Neural cell (in vitro differentiated cells): ENCODE measurements at regions not wholly inside any gene's neighbourhood (a gene's known extent, or its start where the extent isn't known, plus 50 kb on each side); places are given as distances from the start of the nearest gene placed in this dataset.

Experiments
- CTCF ChIP-seq: fragments of 450-650 bp; IDR thresholded peaks from 2 replicates; pipeline ENCODE4 v1.5.1; 2014; ENCODE audit warnings: antibody characterized with exemption, mild to moderate bottlenecking, moderate library complexity; ENCODE audit not compliant: poor library complexity, severe bottlenecking
- EZH2 ChIP-seq: fragments of 200-600, 300-800 bp; shearing (Covaris generic), sonication (generic); IDR thresholded peaks from 2 replicates; pipeline ENCODE4 v1.6.1; 2014; ENCODE audit warnings: antibody characterized with exemption, low read length, borderline replicate concordance, mild to moderate bottlenecking; ENCODE audit not compliant: insufficient read depth, poor library complexity, severe bottlenecking
- POLR2AphosphoS5 ChIP-seq: IDR thresholded peaks from 2 replicates; pipeline ENCODE4 v1.6.1; 2012
- RAD21 ChIP-seq: fragments of 450-650 bp; conservative IDR thresholded peaks from 2 replicates; pipeline ENCODE4 v1.6.1; 2014; ENCODE audit warnings: antibody characterized with exemption, mild to moderate bottlenecking, moderate library complexity
- TAF1 ChIP-seq: IDR thresholded peaks from 2 replicates; pipeline ENCODE4 v1.6.1; 2012; ENCODE audit warnings: low read depth
- TF ChIP-seq, protein P1 (sequence below): IDR thresholded peaks from 2 replicates; pipeline ENCODE4 v1.6.1; 2012; ENCODE audit warnings: borderline replicate concordance

- no peak for TF ChIP-seq CTCF
- TF ChIP-seq, protein P1, sequence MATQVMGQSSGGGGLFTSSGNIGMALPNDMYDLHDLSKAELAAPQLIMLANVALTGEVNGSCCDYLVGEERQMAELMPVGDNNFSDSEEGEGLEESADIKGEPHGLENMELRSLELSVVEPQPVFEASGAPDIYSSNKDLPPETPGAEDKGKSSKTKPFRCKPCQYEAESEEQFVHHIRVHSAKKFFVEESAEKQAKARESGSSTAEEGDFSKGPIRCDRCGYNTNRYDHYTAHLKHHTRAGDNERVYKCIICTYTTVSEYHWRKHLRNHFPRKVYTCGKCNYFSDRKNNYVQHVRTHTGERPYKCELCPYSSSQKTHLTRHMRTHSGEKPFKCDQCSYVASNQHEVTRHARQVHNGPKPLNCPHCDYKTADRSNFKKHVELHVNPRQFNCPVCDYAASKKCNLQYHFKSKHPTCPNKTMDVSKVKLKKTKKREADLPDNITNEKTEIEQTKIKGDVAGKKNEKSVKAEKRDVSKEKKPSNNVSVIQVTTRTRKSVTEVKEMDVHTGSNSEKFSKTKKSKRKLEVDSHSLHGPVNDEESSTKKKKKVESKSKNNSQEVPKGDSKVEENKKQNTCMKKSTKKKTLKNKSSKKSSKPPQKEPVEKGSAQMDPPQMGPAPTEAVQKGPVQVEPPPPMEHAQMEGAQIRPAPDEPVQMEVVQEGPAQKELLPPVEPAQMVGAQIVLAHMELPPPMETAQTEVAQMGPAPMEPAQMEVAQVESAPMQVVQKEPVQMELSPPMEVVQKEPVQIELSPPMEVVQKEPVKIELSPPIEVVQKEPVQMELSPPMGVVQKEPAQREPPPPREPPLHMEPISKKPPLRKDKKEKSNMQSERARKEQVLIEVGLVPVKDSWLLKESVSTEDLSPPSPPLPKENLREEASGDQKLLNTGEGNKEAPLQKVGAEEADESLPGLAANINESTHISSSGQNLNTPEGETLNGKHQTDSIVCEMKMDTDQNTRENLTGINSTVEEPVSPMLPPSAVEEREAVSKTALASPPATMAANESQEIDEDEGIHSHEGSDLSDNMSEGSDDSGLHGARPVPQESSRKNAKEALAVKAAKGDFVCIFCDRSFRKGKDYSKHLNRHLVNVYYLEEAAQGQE: no peak
- TF ChIP-seq TAF1: no peak
- no peak for TF ChIP-seq POLR2AphosphoS5
- no peak for TF ChIP-seq EZH2
- no peak for TF ChIP-seq RAD21
These were observed 250.6 kb downstream of the KLF6 start for GRCh38 chr10:3534433-3534832.
